HG02588 (cell line): ENCODE measurements at regions not wholly inside any gene's neighbourhood (a gene's known extent, or its start where the extent isn't known, plus 50 kb on each side); places are given as distances from the start of the nearest gene placed in this dataset.

Experiments used
- ATAC-seq: cut with Tn5 transposase; IDR thresholded peaks from one replicate; pipeline ENCODE4 v1.9.1; 2021; ENCODE audit warnings: mild to moderate bottlenecking, moderate library complexity; ENCODE audit not compliant: unreplicated experiment

DNA sequence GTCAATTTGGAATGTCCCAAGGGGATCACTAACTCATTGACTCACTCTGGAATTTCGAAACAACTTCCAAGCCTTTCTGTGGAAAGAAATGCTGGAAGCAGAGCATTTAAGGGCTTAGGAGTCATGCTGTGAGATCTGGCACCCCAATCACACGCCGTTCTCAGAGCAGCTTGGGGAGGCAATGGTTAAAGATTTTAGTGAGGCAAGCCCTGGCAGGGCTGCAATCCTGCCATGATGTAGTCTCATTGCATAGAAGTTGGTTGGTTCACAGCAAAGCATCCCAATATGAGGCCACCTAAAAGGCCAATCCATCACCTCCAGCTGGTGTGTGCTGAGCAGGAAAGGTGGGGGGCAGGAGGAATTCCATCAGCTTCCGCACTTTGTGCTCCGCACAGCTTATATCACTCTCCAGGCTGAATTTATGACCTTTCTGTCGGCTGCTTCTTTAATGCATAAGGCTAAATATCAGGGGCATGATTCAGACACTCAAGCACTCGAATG is 1043.9 kb upstream of the POU3F3 start:
- no peak for ATAC-seq

DNA sequence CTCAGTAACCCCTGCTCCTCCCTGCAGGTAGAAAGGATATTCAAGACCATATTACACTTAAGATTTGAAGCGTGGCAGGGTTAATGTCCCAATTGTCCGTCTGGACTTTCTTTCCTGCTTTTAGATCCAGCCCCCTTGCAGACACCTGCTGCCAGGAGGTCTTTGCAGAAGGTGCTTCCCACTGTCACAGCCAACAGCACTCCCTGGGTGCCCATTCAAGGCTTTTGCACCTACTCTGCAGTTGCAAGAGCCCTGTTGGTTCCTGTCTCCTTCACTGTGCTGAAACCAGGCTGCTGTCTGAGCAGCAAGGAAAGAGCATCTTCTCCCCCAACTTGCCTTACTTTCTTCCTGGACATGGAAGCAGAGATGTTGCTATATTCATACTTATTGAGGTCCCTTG is 1043.0 kb upstream of the POU3F3 start:
- no peak for ATAC-seq

DNA sequence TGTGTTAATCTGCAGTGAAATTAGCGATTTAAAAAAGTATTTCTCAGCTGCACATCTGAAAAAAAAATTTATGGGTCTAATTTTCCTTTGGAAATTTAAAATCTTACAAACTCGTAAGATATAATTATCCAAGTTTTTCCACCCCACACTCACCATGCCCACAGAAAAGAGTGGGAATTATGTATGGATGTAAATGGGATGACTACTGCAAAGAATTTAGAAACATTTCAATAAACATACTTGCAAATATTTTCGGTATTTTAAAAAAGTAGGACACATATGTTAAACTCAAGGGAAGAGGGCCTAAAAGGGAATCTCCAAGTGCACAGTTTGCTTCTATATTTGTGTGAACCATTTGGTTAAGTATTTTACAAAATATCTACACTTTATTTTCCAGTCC is 1039.9 kb upstream of the POU3F3 start:
- no peak for ATAC-seq

DNA sequence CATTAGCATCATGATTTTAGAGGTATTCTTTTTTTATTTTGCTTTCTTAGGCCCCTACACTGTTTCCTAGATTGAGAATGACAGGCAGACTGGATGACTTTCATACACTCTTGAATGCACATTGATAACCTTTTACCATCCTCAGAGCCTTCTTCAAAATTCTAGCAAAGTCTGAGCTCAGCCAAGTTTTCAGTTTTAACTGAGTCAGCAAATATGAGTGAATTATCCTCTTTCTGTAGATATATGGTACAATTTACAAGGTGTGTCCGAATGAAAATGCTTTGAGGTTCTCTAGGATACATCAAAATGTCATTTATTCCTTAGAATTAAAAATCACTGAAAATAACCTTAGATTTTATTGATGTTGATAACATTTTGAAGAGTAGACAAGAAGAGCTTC is 1038.2 kb upstream of the POU3F3 start:
- no peak for ATAC-seq

DNA sequence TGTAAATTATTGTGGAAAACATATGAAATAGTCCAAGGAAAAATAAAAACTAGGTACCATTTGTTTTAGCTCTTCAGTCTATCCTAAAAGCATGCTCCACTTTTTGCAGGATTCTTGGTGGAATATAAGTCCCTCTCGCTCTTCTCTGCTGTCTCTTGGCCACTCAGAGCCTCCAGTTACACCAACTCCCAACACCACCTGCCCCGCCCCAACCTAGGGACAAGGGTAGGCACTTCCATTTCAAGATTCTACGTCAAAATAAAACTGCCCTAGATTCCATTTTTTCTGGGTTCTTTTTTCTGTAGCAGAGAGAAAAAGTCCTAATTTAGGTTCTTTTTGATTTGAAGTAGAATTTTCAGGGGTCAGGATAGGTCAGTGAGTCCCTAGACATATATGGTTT is 1036.2 kb upstream of the POU3F3 start:
- ATAC-seq: no peak

DNA sequence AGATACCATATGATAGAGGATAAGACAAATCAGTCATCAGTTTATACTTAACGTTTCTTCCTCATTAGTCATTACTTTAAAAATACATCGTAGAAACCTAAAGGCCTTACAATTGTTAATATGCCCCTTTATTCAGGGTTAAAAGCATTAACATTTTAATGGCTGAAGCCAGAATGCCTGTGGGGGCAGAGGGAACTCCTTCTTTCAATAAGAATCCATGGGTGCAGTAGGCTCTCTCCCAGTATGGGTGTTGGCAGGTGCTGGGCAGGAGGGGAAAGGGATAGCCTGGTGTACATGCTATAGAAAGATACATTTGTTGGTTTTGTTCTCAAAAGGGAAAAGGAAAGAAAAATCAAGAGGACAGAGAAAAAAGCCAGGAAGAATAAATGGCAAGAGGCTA is 1035.7 kb upstream of the POU3F3 start:
- no peak for ATAC-seq

DNA sequence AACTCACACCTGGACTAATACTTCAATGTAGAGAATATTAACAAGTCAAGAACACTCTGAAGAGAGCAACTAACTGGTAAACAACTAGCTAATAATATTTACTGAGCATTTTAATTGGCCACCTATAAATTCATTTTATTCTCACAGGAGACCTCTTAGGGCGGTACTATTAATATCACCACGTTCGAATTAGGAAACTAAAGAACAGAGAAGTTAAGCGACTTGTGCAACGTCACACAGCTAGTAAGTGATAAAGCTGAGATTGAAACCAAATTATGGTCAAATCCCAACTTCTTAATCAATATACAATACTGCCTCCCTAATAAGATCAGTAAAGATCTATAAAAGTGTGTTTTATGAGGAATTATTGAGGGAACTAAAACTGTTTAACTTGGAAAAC is 1034.3 kb upstream of the POU3F3 start:
- ATAC-seq: no peak

DNA sequence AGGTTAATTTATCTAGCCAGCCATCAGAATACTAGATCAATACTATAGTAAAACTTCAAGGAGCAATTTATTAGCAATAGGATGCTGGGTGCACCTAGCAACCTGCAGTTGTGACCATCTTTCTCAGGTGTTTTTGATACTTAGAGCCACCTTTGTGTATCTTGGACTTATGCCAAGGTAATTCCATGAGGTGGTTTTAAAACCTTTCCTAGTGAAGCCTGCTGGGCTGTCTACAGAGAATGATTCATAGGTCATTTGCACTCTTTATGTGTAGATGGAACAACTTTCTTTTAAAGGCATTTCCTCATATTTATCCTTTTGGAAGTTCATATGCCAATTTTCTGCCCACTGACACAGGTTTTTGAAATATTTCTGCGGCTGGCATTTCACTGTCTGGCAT is 1030.1 kb upstream of the POU3F3 start:
- ATAC-seq: no peak

DNA sequence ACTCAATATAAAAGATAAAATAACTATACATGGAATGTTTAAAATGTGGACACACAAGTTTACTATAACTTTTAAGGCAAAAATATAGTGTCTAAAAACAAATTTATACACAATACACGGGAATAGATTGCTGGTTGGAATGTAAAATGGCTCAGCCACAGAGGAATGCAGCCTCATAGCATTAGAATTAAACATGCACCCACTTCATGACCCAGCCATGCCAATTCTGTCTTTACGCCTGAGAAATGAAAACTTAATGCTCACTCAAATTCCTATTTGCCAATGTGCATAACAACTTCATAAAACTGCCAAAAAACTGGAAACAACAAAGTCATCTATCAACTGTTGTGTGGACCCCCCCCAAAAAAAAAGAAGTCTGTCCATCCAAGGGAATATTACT is 1006.6 kb upstream of the POU3F3 start:
- ATAC-seq: no peak

DNA sequence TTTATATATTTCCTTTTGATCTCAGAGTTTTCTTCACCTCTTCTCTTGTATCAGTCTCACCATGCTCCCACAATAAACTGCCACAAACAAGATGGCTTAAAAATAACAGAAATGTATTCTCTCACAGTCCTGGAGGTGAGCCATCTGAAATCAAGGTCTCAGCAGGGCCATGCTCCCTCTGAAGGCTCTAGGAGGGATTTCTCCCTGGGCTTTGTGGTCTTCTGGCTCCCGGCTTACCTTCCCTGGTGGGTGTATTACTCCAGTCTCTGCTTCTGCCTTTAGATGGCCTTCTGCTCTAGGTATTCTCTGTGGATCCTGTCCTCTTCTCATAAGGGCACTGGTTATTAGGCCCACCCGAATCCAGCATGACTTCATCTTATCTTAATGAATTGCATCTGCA is 994.7 kb upstream of the POU3F3 start:
- ATAC-seq: no peak

DNA sequence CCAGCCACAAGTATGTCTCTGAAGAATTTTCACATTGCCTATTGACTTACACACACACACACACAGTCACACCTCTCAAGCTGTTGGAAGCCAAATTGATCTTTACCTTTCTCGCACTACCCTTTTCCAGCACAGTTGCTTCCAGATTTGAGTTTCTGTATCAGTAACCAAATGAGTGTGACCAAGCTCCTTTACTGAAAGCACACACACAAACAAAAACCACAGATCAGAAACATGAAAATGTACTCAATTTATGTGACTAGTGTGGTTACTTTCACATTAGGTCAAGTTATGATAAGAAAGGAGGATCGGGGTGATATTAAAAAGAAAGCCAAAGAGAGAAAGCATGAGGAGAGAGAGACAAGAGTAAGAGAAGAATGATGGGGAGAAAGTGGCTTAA is 993.9 kb upstream of the POU3F3 start:
- peak; percentile 70 for ATAC-seq

DNA sequence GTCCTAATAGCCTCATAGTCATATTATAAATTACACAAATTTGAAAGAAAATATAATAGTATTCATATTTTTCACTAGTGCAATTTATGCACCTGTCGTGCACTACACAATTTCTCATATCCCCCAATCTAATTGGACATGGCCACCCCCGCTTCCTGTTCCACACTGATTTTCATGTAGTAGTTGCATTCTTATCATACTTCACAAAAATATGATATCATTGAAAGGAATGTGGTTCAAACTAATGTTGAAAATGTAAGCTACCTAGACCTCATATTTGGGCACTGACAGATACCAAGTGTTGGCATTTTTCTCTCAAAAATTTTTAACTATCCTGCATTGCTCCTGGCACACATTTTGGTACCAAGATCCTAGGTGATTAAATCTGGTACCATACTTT is 985.5 kb upstream of the POU3F3 start:
- no peak for ATAC-seq

DNA sequence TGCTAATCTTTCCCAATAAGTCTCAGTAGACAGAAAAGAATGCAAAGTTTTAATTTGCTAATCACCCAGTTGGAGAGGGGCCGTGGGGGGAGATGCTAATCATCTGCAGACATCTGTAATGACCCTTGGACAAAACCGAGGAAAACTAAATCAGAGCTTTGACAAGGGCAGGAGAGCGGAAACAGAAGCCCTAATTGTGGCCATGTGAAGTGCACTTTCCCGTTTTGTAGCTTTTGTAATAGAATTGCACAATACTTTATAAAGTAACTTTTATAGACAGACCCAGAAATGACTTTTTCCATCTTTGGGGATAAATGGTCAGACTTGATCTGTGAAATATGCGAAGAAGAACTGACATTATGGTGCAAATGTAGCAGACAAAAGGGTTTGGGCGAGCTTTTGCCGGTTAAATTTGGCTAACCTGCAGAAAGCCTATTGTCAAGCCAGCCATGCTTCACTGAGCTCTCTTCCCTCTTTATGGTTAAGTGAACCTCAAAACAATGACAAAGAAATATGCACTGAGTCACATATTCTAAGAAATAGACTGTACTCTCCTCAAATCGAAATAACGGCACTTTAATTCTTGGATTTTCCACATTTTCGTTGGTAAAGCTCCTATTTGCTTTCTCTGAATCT is 980.1 kb upstream of the POU3F3 start:
- no peak for ATAC-seq

DNA sequence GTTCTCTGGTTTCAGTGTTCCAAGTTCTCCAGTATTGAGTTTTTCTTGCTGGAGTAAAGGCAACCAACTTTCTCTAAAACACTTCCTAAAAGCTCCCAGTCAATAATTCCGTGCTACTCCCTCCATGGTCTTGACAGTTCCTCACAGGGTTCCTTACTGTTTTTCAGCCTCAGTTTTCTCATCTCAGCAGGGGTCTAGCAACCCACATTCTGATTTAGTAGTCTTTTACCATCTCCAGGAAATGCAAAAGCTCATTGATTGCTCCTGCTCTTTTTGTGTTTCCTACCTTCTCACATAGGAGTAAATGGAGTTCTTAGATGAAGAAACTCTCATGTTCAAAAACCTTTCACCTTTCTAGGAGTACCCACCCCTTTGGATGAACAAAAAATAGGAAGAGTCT is 978.8 kb upstream of the POU3F3 start:
- ATAC-seq: no peak

DNA sequence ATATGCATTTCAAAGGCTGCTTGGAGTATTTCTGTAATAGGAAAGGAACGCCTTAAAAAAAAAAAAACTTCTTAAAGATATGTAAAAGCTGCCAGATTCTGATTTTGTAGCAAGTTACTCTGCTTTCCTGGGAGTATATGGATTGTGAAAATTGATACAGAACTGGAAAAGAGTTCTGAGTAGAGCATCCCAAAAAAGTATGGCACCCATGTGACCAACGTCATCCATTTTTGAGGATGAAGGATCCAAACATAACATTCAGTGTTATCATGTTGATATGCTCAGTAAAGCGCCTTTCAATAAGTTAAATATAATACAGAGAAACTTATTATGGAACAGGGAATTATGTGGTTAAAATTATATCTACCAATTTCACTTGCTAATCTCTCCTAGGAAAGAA is 978.4 kb upstream of the POU3F3 start:
- no peak for ATAC-seq

DNA sequence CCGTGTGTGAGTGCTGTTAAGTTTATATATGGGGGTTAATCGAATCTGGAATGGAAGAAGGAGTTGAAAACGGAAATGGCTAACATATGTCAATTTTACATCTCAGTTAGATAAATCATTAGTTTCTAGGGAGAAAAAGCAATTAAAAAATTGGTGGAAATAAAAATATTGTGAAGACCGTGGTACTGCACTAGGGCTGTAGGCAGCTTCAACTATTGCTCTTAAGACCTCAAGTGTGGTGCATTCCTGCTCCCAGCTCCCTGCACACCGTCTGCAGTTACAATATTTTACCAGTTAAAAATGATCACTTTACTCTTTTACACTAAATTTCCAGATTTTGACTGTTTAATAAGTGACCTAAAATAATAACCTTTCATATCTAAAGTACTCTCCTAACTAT is 977.3 kb upstream of the POU3F3 start:
- ATAC-seq: no peak

DNA sequence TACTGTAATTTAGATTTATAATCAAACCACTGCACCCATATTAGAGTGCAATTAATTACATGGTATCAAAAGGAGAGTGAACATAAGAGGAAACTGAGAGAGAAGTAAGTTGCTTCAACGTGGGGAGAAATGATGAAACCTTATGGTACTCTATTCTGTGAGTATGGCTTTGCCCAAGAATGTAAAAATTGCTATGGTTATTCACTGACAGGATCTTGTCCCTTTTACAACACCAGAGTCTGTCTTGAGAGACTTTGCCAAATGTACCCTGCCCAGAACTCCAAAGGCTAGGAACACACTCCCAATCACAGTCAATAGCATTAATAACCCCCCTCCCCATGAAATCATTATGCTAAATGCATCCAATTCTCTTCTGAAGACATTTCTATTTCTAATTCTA is 974.8 kb upstream of the POU3F3 start:
- no peak for ATAC-seq

DNA sequence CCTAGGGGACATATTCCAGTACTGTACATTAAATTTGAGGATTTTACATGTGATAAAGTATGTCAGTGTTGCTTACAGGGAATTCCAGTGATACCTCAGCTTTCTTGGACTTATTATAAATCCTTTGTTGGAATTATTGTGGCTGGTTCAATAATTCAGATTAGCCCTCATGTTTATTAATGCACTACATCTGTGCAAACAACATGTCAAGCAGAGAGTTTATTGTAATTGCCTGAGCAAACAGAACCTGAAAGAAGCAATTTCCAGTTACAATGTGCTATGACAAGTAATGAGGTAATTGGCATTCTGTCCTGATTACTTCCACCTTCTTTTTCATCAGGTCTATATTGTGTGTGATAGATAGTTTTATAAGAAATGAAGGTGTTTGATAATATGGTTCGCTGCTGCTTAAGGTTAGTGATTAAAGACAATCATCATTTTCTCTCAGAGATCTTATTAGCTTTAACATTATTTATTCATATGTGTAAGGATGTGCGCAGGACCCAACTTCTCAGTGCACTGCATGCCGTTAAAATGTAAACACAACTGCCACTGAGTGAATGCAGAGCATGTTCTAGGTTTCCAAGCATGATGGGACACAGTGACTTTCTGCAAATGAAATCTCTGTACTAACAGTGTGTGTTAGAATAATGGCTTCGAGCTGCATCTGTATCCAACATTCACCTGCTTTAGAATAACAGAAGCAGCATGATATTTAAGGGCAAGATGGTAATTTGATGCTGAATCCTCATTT is 973.7 kb upstream of the POU3F3 start:
- no peak for ATAC-seq

DNA sequence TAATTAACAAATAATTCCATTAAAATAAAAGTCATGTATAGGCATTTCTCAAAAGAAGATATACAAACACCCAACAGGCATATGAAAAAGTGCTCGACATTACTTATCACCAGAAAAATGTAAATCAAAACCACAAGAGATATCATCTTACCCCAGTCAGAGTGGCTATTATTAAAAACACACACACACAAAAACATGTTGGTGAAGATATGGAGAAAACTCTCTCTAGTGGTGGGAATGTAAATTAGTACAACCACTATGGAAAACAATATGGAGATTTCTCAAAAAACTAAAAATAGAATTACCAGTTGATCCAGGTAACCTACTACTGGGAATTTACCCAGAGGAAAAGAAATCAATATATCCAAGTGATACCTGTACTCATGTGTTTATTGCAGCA is 966.3 kb upstream of the POU3F3 start:
- ATAC-seq: no peak

DNA sequence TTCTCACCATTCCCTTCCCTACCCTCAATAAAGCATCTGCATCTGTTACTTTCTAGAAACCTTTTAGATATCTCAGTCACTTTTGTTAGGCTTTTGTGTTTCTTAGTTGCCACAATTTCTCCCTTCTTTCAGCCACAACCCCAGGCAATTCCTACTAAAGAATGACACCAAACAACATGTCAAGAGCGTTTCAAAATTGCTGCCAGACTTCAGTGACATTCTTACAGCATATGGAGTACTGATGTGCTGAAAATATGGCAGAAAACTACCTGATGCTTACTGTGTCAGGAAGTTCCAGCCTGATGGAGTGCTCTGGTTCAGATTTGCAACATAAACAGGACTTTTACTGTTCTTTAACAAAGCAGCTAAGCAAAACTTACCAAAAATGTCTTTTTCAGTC is 957.7 kb upstream of the POU3F3 start:
- ATAC-seq: no peak

DNA sequence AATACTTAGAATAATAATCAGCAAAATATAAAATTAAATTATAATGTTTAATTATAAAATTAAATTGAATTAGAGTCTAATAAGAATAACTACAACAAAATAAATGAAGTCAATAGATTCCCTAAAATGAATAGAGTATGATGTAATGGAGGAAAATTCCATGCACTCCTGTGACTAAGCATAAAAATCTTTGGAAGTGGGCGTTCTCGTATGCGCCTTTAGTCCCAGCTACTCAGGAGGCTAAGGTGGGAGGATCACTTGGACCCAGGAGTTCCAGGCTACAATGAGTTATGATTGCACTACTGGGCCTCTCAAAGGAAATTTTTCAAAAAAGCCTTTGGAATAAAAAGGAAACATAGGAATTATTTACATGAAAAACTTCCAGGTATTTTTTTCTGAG is 955.4 kb upstream of the POU3F3 start:
- ATAC-seq: no peak

DNA sequence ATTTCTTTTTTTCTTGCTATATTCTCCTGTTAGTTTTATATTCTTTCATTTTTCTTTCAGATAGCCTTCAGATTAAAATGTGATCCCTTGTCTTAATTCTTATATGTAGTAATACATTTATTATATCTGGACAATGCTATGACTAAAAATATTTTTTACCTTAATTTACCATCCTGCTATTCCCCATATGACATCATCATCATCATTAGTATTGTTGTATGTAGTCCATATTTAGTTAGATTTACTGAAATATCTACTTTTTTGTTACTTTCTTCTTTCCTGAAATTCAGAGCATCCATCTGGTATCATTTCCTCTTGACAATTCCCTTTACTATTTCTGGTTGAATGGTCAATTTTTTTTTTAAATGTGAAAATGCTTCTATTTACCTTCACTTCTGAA is 951.6 kb upstream of the POU3F3 start:
- ATAC-seq: no peak

DNA sequence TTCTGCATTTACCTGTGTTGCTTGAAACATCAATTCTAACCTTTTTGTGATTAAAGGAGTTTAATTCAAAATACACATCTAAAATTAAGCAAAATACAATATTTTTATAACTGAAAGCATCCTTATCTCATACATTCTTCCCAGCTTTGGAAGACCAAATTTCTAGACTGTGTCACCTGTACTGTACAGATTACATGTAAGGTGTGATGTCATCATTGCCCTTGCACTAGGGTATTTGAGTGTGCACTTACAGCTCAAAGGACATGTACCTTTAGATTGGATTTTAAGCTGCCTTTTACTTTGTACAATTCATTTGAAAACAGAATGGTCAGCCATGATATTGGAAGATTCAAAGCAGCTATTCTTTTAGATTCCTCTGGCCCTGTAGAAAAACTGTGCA is 932.8 kb upstream of the POU3F3 start:
- no peak for ATAC-seq
